Limb (tissue), 2 donors: ENCODE measurements at regions not wholly inside any gene's neighbourhood (a gene's known extent, or its start where the extent isn't known, plus 50 kb on each side); places are given as distances from the start of the nearest gene placed in this dataset.

Experiments
- DNase-seq, 2 donors: peaks; one replicate each; pipeline ENCODE4 v3.0.0-alpha.2; 2016; ENCODE audit errors: extremely low spot score in 2 of 2

- no peak for DNase-seq
Measured at GRCh38 chr11:10619131-10619680, 50.7 kb upstream of the LYVE1 start.

- no peak for DNase-seq
Measured at GRCh38 chr11:10618490-10618889, 50.0 kb upstream of the LYVE1 start.
